Chondrocyte (in vitro differentiated cells): ENCODE measurements at regions not wholly inside any gene's neighbourhood (a gene's known extent, or its start where the extent isn't known, plus 50 kb on each side); places are given as distances from the start of the nearest gene placed in this dataset.

Experiments
- DNase-seq: peaks from one replicate; pipeline ENCODE4 v3.0.0; 2021; ENCODE audit warnings: mixed read lengths, low spot score
- H3K27ac Mint-ChIP-seq: one replicate; pipeline ENCODE4 v1.8.0; 2021; ENCODE audit warnings: mild to moderate bottlenecking, moderate library complexity, mixed read lengths; ENCODE audit not compliant: unreplicated experiment
- H3K27me3 Mint-ChIP-seq: 2 replicates; pipeline ENCODE4 v1.8.0; 2021; ENCODE audit warnings: low read depth, mixed read lengths
- H3K36me3 Mint-ChIP-seq: 2 replicates; pipeline ENCODE4 v1.8.0; 2021; ENCODE audit warnings: low read depth, mixed read lengths
- H3K4me1 Mint-ChIP-seq: 2 replicates; pipeline ENCODE4 v1.8.0; 2021; ENCODE audit warnings: low read depth, mild to moderate bottlenecking, mixed read lengths
- H3K4me3 Mint-ChIP-seq: one replicate; pipeline ENCODE4 v1.8.0; 2021; ENCODE audit warnings: mild to moderate bottlenecking, moderate library complexity, mixed read lengths; ENCODE audit not compliant: unreplicated experiment
- H3K9me3 Mint-ChIP-seq: 2 replicates; pipeline ENCODE4 v1.8.0; 2021; ENCODE audit warnings: low read depth, mixed read lengths
- TF ChIP-seq, protein P1 (sequence below): fragments of 200-600 bp; sonication (generic); IDR thresholded peaks from 2 replicates; pipeline ENCODE4 v1.5.0; 2021; ENCODE audit warnings: antibody characterized with exemption, mild to moderate bottlenecking, moderate library complexity

DNA sequence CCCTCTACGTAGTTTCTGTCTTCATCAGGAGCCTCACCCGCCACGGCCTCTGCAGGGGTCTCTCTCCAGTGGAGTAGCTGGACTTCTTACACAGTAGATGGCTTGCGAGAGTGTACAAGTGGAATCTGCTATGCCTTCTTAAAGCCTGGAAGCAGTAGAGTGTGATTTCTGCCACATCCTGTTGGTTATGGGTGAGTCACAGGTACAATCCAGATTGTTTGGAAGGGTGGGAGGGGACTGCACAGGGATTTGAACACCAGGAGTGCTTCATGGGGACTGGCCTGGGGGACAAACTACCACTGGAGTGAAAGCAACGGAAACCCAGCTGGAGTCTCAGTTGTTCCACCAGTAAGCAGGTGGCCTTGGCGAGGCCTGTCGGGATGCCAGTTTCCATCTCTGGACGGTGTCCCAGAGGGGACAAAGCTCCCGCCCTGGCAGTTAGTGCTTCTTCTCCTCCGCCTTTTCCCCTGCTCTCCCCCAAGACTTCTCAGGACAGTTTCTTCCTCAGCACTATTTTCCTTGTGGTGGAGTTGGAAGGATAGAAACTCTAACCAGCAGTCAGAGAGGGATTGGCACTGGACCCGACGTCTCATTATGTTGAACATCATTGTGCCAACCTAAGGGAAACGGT is 85.0 kb upstream of the RCN1 start:
- TF ChIP-seq, protein P1, sequence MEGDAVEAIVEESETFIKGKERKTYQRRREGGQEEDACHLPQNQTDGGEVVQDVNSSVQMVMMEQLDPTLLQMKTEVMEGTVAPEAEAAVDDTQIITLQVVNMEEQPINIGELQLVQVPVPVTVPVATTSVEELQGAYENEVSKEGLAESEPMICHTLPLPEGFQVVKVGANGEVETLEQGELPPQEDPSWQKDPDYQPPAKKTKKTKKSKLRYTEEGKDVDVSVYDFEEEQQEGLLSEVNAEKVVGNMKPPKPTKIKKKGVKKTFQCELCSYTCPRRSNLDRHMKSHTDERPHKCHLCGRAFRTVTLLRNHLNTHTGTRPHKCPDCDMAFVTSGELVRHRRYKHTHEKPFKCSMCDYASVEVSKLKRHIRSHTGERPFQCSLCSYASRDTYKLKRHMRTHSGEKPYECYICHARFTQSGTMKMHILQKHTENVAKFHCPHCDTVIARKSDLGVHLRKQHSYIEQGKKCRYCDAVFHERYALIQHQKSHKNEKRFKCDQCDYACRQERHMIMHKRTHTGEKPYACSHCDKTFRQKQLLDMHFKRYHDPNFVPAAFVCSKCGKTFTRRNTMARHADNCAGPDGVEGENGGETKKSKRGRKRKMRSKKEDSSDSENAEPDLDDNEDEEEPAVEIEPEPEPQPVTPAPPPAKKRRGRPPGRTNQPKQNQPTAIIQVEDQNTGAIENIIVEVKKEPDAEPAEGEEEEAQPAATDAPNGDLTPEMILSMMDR, result no peak
- no peak for DNase-seq
- Mint-ChIP-seq H3K27me3 (peaks cover 61% of the 10 kb centered on the region), H3K9me3 (no peaks in the 10 kb centered on the region), H3K4me3 (no peak overlapping the region), H3K36me3 (no peaks in the 10 kb centered on the region), H3K27ac (no peak overlapping the region), H3K4me1 (no peaks in the 10 kb centered on the region)

DNA sequence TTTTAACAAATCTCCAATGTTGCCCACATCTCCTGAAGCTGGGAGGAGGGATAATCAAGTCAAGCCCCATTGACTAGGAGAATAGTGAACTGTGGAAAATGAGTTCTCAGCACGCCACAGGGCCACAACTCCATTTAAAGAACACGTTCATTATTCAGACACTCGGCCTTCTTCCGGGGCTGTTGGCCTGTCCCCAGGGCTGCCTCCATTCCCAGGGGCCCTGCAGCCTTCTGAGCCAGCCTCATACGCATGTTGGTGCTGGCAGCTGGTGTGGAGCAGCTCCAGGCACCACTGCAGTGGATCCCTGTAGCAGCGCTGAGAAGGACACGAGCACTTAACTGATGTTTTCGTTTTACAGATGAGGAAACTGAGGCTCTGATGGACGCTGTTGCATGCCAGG is 87.5 kb upstream of the RCN1 start:
- H3K27ac Mint-ChIP-seq, result no peak overlapping the region

DNA sequence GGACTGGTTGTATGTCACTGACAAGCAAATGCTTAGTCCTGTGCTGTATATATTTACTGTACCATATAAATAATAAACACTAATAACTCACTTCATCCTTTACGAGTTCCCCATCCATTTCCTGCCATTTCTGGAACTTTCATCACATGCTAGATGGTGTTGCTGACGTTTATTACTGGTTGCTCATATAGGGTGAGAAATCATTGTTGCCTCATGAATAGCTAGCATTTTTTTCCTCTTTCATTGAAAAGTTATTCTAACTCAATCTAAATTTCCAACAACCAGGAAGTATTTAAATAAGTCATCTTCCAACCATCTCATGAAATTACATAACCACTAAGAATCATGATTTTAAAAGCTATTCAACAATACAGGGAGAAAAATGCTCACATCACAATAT is 88.6 kb upstream of the RCN1 start:
- no peak for DNase-seq
- no peak overlapping the region for H3K4me3 Mint-ChIP-seq

More for the DNA sequence above, 87.5 kb upstream of the RCN1 start:
- Mint-ChIP-seq H3K9me3 (no peaks in the 10 kb centered on the region), H3K27me3 (peaks cover 47% of the 10 kb centered on the region), H3K4me1 (no peaks in the 10 kb centered on the region), H3K4me3 (no peak overlapping the region), H3K36me3 (no peaks in the 10 kb centered on the region)
- DNase-seq, result no peak
- TF ChIP-seq, protein P1, result no peak

DNA sequence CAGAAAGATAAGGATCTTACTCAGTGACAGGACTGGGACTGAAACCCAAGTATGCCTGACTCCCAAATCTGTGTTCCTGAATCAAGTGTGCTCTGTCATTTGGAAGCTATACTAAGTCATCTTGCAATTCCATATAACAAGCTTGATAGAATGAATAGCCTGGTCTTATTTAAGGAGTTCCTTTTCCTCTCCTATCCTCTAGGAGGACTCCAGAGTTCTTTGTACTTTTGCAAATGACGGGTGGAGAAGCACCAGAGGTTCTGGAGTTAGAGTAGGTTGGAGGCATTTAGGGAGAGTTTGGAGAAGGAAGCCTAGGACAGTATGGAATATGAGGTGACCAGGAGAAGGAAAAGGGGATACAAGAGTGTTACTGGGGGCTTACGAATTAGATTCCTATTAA is 92.9 kb upstream of the RCN1 start:
- DNase-seq, result no peak
- Mint-ChIP-seq H3K36me3 (no peaks in the 10 kb centered on the region), H3K4me3 (no peak overlapping the region), H3K9me3 (no peaks in the 10 kb centered on the region), H3K27me3 (peaks cover 68% of the 10 kb centered on the region), H3K4me1 (no peaks in the 10 kb centered on the region), H3K27ac (no peak overlapping the region)
- TF ChIP-seq, protein P1, result peak; percentile 7

More for the DNA sequence above, 88.6 kb upstream of the RCN1 start:
- H3K27me3 Mint-ChIP-seq, result peaks cover 51% of the 10 kb centered on the region
- H3K9me3 Mint-ChIP-seq, result no peaks in the 10 kb centered on the region
- no peaks in the 10 kb centered on the region for H3K36me3 Mint-ChIP-seq
- H3K27ac Mint-ChIP-seq, result no peak overlapping the region
- H3K4me1 Mint-ChIP-seq, result no peaks in the 10 kb centered on the region
- TF ChIP-seq, protein P1, result no peak

DNA sequence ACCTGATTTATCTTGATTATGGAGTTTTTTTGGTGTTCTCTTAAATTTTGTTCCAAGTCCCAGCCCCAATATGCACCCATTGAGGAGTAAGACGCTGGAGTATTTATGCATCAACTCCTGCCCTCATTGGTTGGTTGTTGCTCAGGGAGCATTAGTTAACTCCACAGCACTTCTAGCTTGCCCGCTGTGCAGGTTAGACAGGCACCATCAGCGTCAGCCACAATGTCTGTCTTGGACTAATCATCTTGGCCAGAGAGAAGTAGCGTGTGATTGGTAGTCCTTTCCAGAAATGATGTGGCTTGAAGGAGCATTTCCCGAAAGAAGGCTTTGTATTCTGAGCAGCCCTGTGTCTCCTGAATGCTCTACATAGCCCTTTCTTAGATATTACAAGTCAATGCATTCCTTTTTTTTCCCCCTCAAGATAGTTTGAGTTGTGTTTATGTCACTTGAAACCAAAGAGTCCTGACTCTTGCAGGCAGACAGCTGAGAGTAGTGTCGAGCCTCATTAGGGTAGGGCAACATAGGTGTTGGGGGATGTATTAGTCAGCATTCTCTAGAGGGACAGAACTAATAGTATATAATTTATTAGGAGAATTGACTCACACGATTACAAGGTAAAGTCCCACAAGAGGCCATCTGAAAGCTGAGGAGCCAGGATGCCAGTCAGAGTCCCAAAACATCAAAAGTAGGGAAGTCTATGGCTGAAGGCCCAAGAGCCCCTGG is 94.6 kb upstream of the RCN1 start:
- no peaks in the 10 kb centered on the region for H3K4me1 Mint-ChIP-seq
- no peak for DNase-seq
- no peak overlapping the region for H3K4me3 Mint-ChIP-seq
- no peaks in the 10 kb centered on the region for H3K9me3 Mint-ChIP-seq
- no peaks in the 10 kb centered on the region for H3K36me3 Mint-ChIP-seq
- TF ChIP-seq, protein P1, result no peak
- H3K27ac Mint-ChIP-seq, result no peak overlapping the region
- peaks cover 53% of the 10 kb centered on the region for H3K27me3 Mint-ChIP-seq
